HL-60 (cell line): ENCODE measurements at regions not wholly inside any gene's neighbourhood (a gene's known extent, or its start where the extent isn't known, plus 50 kb on each side); places are given as distances from the start of the nearest gene placed in this dataset.

Experiments
- DNase-seq, 2 experiments: peaks; one replicate each; pipeline ENCODE4 v3.0.0-alpha.2; 2010 to 2020; ENCODE audit warnings: low read depth in 1 of 2, low spot score in 1 of 2
- H3K27ac ChIP-seq: fragments of 250-450 bp; sonication (Bioruptor Pico); replicated peaks from 2 replicates; pipeline ENCODE4 v1.5.1; 2020; ENCODE audit warnings: mild to moderate bottlenecking, moderate library complexity
- H3K27me3 ChIP-seq: fragments of 250-450 bp; sonication (Bioruptor Pico); 2 replicates; pipeline ENCODE4 v1.5.1; 2021; ENCODE audit warnings: mild to moderate bottlenecking, moderate library complexity; ENCODE audit not compliant: insufficient read depth, poor library complexity, severe bottlenecking
- H3K4me3 ChIP-seq: replicated peaks from 2 replicates; pipeline ENCODE4 v1.5.1; 2011; ENCODE audit warnings: mild to moderate bottlenecking, control low read depth, low read length; ENCODE audit not compliant: insufficient read depth
- GABPA ChIP-seq: IDR thresholded peaks from 2 replicates; pipeline ENCODE4 v1.6.1; 2012; ENCODE audit warnings: low read depth
- POLR2AphosphoS5 ChIP-seq: IDR thresholded peaks from 2 replicates; pipeline ENCODE4 v1.6.1; 2012; ENCODE audit warnings: low read depth
- REST ChIP-seq: IDR thresholded peaks from 2 replicates; pipeline ENCODE4 v1.6.1; 2012; ENCODE audit warnings: low read depth; ENCODE audit not compliant: insufficient replicate concordance
- SPI1 ChIP-seq: IDR thresholded peaks from 2 replicates; pipeline ENCODE4 v1.6.1; 2012; ENCODE audit warnings: low read depth, mild to moderate bottlenecking, borderline replicate concordance
- TF ChIP-seq, protein P1 (sequence below): IDR thresholded peaks from one replicate; pipeline ENCODE4 v1.5.1; 2011; ENCODE audit warnings: low read length, control low read depth, inconsistent platforms; ENCODE audit not compliant: insufficient read depth

DNA sequence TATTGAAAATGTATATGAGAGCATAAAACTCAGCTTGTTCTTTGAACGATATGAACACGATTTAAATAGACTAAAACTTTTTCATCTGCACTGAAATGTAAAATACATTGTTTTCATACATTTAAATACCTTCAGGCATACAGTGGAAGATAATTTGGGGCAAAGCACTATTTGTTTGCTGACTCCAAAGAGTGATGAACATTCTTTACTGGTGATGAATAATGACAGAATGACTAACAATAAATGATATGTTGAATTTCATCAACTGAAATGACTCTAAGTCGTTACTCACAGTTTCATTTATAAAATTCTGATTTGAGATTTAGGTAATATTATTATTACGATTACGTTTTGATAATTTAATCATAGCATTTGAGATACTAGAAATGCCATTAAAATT, 1160.1 kb downstream of the NLGN4X start:
- H3K27me3 ChIP-seq = no peaks in the 10 kb centered on the region
- TF ChIP-seq GABPA (no peak), REST (no peak), SPI1 (no peak), POLR2AphosphoS5 (no peak)
- TF ChIP-seq, protein P1, sequence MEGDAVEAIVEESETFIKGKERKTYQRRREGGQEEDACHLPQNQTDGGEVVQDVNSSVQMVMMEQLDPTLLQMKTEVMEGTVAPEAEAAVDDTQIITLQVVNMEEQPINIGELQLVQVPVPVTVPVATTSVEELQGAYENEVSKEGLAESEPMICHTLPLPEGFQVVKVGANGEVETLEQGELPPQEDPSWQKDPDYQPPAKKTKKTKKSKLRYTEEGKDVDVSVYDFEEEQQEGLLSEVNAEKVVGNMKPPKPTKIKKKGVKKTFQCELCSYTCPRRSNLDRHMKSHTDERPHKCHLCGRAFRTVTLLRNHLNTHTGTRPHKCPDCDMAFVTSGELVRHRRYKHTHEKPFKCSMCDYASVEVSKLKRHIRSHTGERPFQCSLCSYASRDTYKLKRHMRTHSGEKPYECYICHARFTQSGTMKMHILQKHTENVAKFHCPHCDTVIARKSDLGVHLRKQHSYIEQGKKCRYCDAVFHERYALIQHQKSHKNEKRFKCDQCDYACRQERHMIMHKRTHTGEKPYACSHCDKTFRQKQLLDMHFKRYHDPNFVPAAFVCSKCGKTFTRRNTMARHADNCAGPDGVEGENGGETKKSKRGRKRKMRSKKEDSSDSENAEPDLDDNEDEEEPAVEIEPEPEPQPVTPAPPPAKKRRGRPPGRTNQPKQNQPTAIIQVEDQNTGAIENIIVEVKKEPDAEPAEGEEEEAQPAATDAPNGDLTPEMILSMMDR = no peak
- DNase-seq = no peak
- H3K27ac ChIP-seq = no peak overlapping the region
- no peak overlapping the region for H3K4me3 ChIP-seq

GRCh38 chrX:5057786-5058185, 1170.9 kb downstream of the NLGN4X start:
- H3K4me3 ChIP-seq = no peak overlapping the region
- no peak overlapping the region for H3K27ac ChIP-seq
- TF ChIP-seq, protein P1 = no peak
- TF ChIP-seq REST = no peak
- no peak for TF ChIP-seq GABPA
- no peak for TF ChIP-seq POLR2AphosphoS5
- no peak for TF ChIP-seq SPI1
- DNase-seq = no peak
- no peaks in the 10 kb centered on the region for H3K27me3 ChIP-seq

GRCh38 chrX:5054852-5055251, 1173.8 kb downstream of the NLGN4X start:
- no peak for DNase-seq
- Histone ChIP-seq H3K4me3 (no peak overlapping the region), H3K27me3 (no peaks in the 10 kb centered on the region), H3K27ac (no peak overlapping the region)
- no peak for TF ChIP-seq POLR2AphosphoS5
- no peak for TF ChIP-seq SPI1
- no peak for TF ChIP-seq REST
- TF ChIP-seq GABPA = no peak
- TF ChIP-seq, protein P1 = no peak
